Testis (tissue), 2 donors: ENCODE measurements at regions not wholly inside any gene's neighbourhood (a gene's known extent, or its start where the extent isn't known, plus 50 kb on each side); places are given as distances from the start of the nearest gene placed in this dataset.

Source experiments
- DNase-seq: peaks from one replicate; pipeline ENCODE4 v3.0.0-alpha.2; 2019
- H3K27ac ChIP-seq, 2 donors: fragments of 200-600 bp; sonication (generic); one replicate each; pipeline ENCODE4 v1.5.1; 2019
- H3K27me3 ChIP-seq: fragments of 200-600 bp; sonication (generic); one replicate; pipeline ENCODE4 v1.5.1; 2019
- H3K36me3 ChIP-seq: fragments of 200-600 bp; sonication (generic); one replicate; pipeline ENCODE4 v1.5.1; 2017; ENCODE audit warnings: low read depth; ENCODE audit errors: missing control alignments
- H3K4me1 ChIP-seq: fragments of 200-600 bp; sonication (generic); one replicate; pipeline ENCODE4 v1.5.1; 2019
- H3K4me3 ChIP-seq, 2 donors: fragments of 200-600 bp; sonication (generic); one replicate each; pipeline ENCODE4 v1.5.1; 2017 to 2019
- H3K9me3 ChIP-seq: fragments of 200-600 bp; sonication (generic); one replicate; pipeline ENCODE4 v1.5.1; 2017
- CTCF ChIP-seq, 3 experiments: fragments of 450-650 bp in 2 of 3; fragments of 200-600 bp in 1 of 3; sonication (generic) in 1 of 3; IDR thresholded peaks; one replicate each; pipeline ENCODE4 v1.5.1; 2016 to 2019; ENCODE audit warnings: antibody characterized with exemption in 3 of 3, mild to moderate bottlenecking in 2 of 3, moderate library complexity in 1 of 3
- POLR2A ChIP-seq: fragments of 450-650 bp; IDR thresholded peaks from one replicate; pipeline ENCODE4 v1.6.1; 2017; ENCODE audit warnings: antibody characterized with exemption, mild to moderate bottlenecking, moderate library complexity
- whole genome bisulfite sequencing, 2 donors: methylation state at CpG; one replicate each; pipeline ENCODE4 v1.1.5; 2018; 5-methylcytosine and 5-hydroxymethylcytosine counted together
- intact Hi-C: fragments of 100-400 bp; cut with DNase I; formaldehyde crosslinking; loops from one replicate; pipeline ENCODE4 v1.15.1; 2023; ENCODE audit warnings: low total_unique reads

GRCh38 chr2:236939721-236940231, 145.9 kb upstream of the COPS8 start:
- no peak overlapping the region for H3K4me3 ChIP-seq
- TF ChIP-seq CTCF (IDR thresholded peaks at IDR 0.05) (no peak), POLR2A (no peak)
- H3K27me3 ChIP-seq = no peaks in the 10 kb centered on the region
- DNase-seq = no peak
- intact Hi-C loops = no loop called here
- H3K36me3 ChIP-seq = no peaks in the 10 kb centered on the region
- no peaks in the 10 kb centered on the region for H3K9me3 ChIP-seq
- no peak overlapping the region for H3K27ac ChIP-seq
- H3K4me1 ChIP-seq = no peaks in the 10 kb centered on the region
- WGBS, 2 donors = 67 to 73% methylated on average over 11 of the region's 11 CpGs

- WGBS, 2 donors = 83 to 92% methylated on average over 1 of the region's 1 CpG
- no peak for DNase-seq
- no peaks in the 10 kb centered on the region for H3K27me3 ChIP-seq
Observed at GRCh38 chr2:236940497-236940896, 145.2 kb upstream of the COPS8 start.

GRCh38 chr2:236940916-236941520, 144.7 kb upstream of the COPS8 start:
- Histone ChIP-seq H3K4me3 (no peak overlapping the region), H3K4me1 (no peaks in the 10 kb centered on the region), H3K36me3 (no peaks in the 10 kb centered on the region), H3K27me3 (no peaks in the 10 kb centered on the region), H3K9me3 (no peaks in the 10 kb centered on the region), H3K27ac (no peak overlapping the region)
- DNase-seq = no peak
- TF ChIP-seq POLR2A (no peak), CTCF (IDR thresholded peaks at IDR 0.05) (no peak)
- WGBS, 2 donors = 72 to 74% methylated on average over 7 of the region's 7 CpGs
- intact Hi-C loops = no loop called here

More at GRCh38 chr2:236940497-236940896, 145.2 kb upstream of the COPS8 start:
- no peak overlapping the region for H3K4me3 ChIP-seq
- TF ChIP-seq POLR2A = no peak
- no peak for TF ChIP-seq CTCF (IDR thresholded peaks at IDR 0.05)
- H3K27ac ChIP-seq = no peak overlapping the region
- intact Hi-C loops = no loop called here
- no peaks in the 10 kb centered on the region for H3K36me3 ChIP-seq
- H3K9me3 ChIP-seq = no peaks in the 10 kb centered on the region
- H3K4me1 ChIP-seq = no peaks in the 10 kb centered on the region

- Histone ChIP-seq H3K36me3 (no peaks in the 10 kb centered on the region), H3K27ac (no peak overlapping the region), H3K9me3 (no peaks in the 10 kb centered on the region), H3K4me3 (no peak overlapping the region), H3K4me1 (peaks cover 2% of the 10 kb centered on the region), H3K27me3 (no peaks in the 10 kb centered on the region)
- no peak for DNase-seq
- 84 to 86% methylated on average over 4 of the region's 4 CpGs for WGBS, 2 donors
- no peak for TF ChIP-seq CTCF (IDR thresholded peaks at IDR 0.05)
- no peak for TF ChIP-seq POLR2A
- intact Hi-C loops = no loop called here
Observed at GRCh38 chr2:236941551-236941950, 144.1 kb upstream of the COPS8 start.

- intact Hi-C loops = no loop called here
- Histone ChIP-seq H3K9me3 (no peaks in the 10 kb centered on the region), H3K4me3 (no peak overlapping the region), H3K27me3 (no peaks in the 10 kb centered on the region), H3K36me3 (no peaks in the 10 kb centered on the region), H3K4me1 (peaks cover 4% of the 10 kb centered on the region), H3K27ac (no peak overlapping the region)
- no peak for DNase-seq
- 77 to 85% methylated on average over 4 of the region's 4 CpGs for WGBS, 2 donors
- TF ChIP-seq POLR2A = no peak
- no peak for TF ChIP-seq CTCF (IDR thresholded peaks at IDR 0.05)
Observed at GRCh38 chr2:236942554-236942953, 143.1 kb upstream of the COPS8 start.
